ENCODE measurements at regions not wholly inside any gene's neighbourhood (a gene's known extent, or its start where the extent isn't known, plus 50 kb on each side); places are given as distances from the start of the nearest gene placed in this dataset.

DNA sequence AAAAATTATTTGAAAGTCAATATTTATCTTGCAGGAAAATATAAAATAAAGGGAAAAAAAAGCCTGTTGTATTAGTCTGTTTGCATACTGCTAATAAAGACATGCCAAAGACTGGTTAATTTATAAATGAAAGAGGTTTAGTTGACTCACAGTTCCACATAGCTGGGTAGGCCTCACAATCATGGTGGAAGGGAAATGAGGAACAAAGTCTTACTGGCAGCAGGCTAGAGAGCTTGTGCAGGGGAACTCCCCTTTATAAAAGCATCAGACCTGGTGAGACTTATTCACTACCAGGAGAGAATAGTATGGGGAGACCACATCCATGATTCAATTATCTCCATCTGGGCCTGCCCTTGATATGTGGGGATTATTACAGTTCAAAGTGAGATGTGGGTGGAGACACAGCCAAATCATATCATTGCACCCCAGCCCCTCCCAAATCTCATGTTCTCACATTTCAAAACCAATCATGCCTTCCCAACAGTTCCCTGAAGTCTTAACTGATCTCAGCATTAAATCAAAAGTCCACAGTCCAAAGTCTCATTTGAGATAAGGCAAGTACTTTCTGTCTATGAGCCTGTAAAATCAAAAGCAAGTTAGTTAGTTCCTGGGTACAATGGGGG lies 1416.5 kb upstream of the SPRY2 start:
- TF ChIP-seq, protein P1, sequence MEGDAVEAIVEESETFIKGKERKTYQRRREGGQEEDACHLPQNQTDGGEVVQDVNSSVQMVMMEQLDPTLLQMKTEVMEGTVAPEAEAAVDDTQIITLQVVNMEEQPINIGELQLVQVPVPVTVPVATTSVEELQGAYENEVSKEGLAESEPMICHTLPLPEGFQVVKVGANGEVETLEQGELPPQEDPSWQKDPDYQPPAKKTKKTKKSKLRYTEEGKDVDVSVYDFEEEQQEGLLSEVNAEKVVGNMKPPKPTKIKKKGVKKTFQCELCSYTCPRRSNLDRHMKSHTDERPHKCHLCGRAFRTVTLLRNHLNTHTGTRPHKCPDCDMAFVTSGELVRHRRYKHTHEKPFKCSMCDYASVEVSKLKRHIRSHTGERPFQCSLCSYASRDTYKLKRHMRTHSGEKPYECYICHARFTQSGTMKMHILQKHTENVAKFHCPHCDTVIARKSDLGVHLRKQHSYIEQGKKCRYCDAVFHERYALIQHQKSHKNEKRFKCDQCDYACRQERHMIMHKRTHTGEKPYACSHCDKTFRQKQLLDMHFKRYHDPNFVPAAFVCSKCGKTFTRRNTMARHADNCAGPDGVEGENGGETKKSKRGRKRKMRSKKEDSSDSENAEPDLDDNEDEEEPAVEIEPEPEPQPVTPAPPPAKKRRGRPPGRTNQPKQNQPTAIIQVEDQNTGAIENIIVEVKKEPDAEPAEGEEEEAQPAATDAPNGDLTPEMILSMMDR (conservative IDR thresholded peaks at IDR 0.05; ENCODE audit: low read length) = no peak
- no peak for TF ChIP-seq EZH2phosphoT487 (IDR thresholded peaks at IDR 0.05; ENCODE audit: borderline replicate concordance, low read depth, low read length)
